Activated effector memory CD4-positive, alpha-beta T cell treated with anti-CD3 and anti-CD28 coated beads, Interleukin-2, amount 50 U/mL, for 16 hours (primary cell): ENCODE measurements at regions not wholly inside any gene's neighbourhood (a gene's known extent, or its start where the extent isn't known, plus 50 kb on each side); places are given as distances from the start of the nearest gene placed in this dataset.
"Not testable (repeated sequence)": the region's sequence is repeated elsewhere in the genome, so short reads cannot be mapped to it uniquely, and the experiment has no call there.

Source experiments
- DNase-seq: peaks from one replicate; pipeline ENCODE4 v3.0.0-alpha.2; 2020

GRCh38 chr1:106319612-106320011, 736.9 kb upstream of the PRMT6 start:
- no peak for DNase-seq

- DNase-seq = no peak
Observed at GRCh38 chr1:106325600-106325999, 730.9 kb upstream of the PRMT6 start.

GRCh38 chr1:106344494-106344893, 712.0 kb upstream of the PRMT6 start:
- DNase-seq = no peak

GRCh38 chr1:106360252-106360651, 696.2 kb upstream of the PRMT6 start:
- no peak for DNase-seq

- DNase-seq = no peak
Observed at GRCh38 chr1:106366627-106367319, 689.7 kb upstream of the PRMT6 start.

- DNase-seq = no peak
Observed at GRCh38 chr1:106378261-106378660, 678.2 kb upstream of the PRMT6 start.

- no peak for DNase-seq
Observed at GRCh38 chr1:106380772-106381171, 675.7 kb upstream of the PRMT6 start.

- DNase-seq = not testable (repeated sequence)
Observed at GRCh38 chr1:106389160-106389559, 667.3 kb upstream of the PRMT6 start.

GRCh38 chr1:106393046-106393445, 663.4 kb upstream of the PRMT6 start:
- DNase-seq = no peak

GRCh38 chr1:106396020-106396419, 660.5 kb upstream of the PRMT6 start:
- DNase-seq = no peak

- DNase-seq = no peak
Observed at GRCh38 chr1:106398391-106398790, 658.1 kb upstream of the PRMT6 start.

GRCh38 chr1:106406114-106406513, 650.4 kb upstream of the PRMT6 start:
- DNase-seq = no peak

GRCh38 chr1:106412321-106412720, 644.2 kb upstream of the PRMT6 start:
- DNase-seq = not testable (repeated sequence)

GRCh38 chr1:106435269-106435668, 621.2 kb upstream of the PRMT6 start:
- DNase-seq = no peak

GRCh38 chr1:106439475-106439874, 617.0 kb upstream of the PRMT6 start:
- DNase-seq = no peak

GRCh38 chr1:106447466-106447865, 609.0 kb upstream of the PRMT6 start:
- no peak for DNase-seq

GRCh38 chr1:106456832-106457231, 599.6 kb upstream of the PRMT6 start:
- no peak for DNase-seq

- DNase-seq = no peak
Observed at GRCh38 chr1:106457368-106457767, 599.1 kb upstream of the PRMT6 start.

GRCh38 chr1:106458866-106459265, 597.6 kb upstream of the PRMT6 start:
- no peak for DNase-seq

GRCh38 chr1:106459418-106459817, 597.1 kb upstream of the PRMT6 start:
- no peak for DNase-seq

GRCh38 chr1:106465666-106466065, 590.8 kb upstream of the PRMT6 start:
- DNase-seq = no peak

GRCh38 chr1:106480629-106481028, 575.8 kb upstream of the PRMT6 start:
- no peak for DNase-seq

- no peak for DNase-seq
Observed at GRCh38 chr1:106492880-106493279, 563.6 kb upstream of the PRMT6 start.

GRCh38 chr1:106494646-106495045, 561.8 kb upstream of the PRMT6 start:
- DNase-seq = no peak

GRCh38 chr1:106498238-106498637, 558.2 kb upstream of the PRMT6 start:
- no peak for DNase-seq
